ENCODE measurements at regions not wholly inside any gene's neighbourhood (a gene's known extent, or its start where the extent isn't known, plus 50 kb on each side); places are given as distances from the start of the nearest gene placed in this dataset.

DNA sequence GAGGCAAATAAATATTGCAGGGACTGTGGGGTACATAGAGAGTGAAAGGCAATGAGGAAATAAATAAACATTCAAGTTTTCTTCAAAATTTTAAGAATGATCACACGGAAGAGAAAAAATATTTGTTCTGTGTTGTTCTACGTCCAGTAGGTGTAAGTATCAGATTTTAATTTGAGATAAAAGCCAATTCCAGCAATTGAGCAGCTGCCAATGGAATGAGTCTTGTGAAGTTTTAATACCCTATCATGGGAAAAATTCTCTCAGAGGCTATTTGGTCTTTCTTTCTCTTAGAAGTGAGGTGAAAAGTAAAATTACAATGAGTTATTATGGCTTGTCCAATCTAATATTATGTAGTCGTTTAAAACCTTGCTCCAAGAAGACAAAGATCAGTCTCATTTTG lies 195.7 kb upstream of the CITED2 start:
- no peaks in the 10 kb centered on the region for H3K4me1 ChIP-seq
- no peak overlapping the region for H3K4me3 ChIP-seq
- H3K27ac ChIP-seq: no peak overlapping the region
- no peak for TF ChIP-seq POLR2A (IDR thresholded peaks at IDR 0.05)
- TF ChIP-seq, protein P1, sequence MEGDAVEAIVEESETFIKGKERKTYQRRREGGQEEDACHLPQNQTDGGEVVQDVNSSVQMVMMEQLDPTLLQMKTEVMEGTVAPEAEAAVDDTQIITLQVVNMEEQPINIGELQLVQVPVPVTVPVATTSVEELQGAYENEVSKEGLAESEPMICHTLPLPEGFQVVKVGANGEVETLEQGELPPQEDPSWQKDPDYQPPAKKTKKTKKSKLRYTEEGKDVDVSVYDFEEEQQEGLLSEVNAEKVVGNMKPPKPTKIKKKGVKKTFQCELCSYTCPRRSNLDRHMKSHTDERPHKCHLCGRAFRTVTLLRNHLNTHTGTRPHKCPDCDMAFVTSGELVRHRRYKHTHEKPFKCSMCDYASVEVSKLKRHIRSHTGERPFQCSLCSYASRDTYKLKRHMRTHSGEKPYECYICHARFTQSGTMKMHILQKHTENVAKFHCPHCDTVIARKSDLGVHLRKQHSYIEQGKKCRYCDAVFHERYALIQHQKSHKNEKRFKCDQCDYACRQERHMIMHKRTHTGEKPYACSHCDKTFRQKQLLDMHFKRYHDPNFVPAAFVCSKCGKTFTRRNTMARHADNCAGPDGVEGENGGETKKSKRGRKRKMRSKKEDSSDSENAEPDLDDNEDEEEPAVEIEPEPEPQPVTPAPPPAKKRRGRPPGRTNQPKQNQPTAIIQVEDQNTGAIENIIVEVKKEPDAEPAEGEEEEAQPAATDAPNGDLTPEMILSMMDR (IDR thresholded peaks at IDR 0.05): no peak
- no peaks in the 10 kb centered on the region for H3K9me3 ChIP-seq
- H3K36me3 ChIP-seq: no peaks in the 10 kb centered on the region
- no peak for DNase-seq
- H3K27me3 ChIP-seq: no peaks in the 10 kb centered on the region

- no peak for DNase-seq
- TF ChIP-seq POLR2A (IDR thresholded peaks at IDR 0.05): no peak
- TF ChIP-seq, protein P1 (IDR thresholded peaks at IDR 0.05): no peak
- Histone ChIP-seq H3K27ac (no peak overlapping the region), H3K4me1 (no peaks in the 10 kb centered on the region), H3K27me3 (no peaks in the 10 kb centered on the region), H3K36me3 (no peaks in the 10 kb centered on the region), H3K9me3 (no peaks in the 10 kb centered on the region), H3K4me3 (no peak overlapping the region)
These were observed 195.1 kb upstream of the CITED2 start for GRCh38 chr6:139569566-139569965.

GRCh38 chr6:139568956-139569538 lies 194.6 kb upstream of the CITED2 start:
- Histone ChIP-seq H3K27me3 (no peaks in the 10 kb centered on the region), H3K36me3 (no peaks in the 10 kb centered on the region), H3K4me1 (no peaks in the 10 kb centered on the region), H3K27ac (no peak overlapping the region), H3K4me3 (no peak overlapping the region), H3K9me3 (no peaks in the 10 kb centered on the region)
- TF ChIP-seq POLR2A (IDR thresholded peaks at IDR 0.05): no peak
- TF ChIP-seq, protein P1 (IDR thresholded peaks at IDR 0.05): no peak
- no peak for DNase-seq

DNA sequence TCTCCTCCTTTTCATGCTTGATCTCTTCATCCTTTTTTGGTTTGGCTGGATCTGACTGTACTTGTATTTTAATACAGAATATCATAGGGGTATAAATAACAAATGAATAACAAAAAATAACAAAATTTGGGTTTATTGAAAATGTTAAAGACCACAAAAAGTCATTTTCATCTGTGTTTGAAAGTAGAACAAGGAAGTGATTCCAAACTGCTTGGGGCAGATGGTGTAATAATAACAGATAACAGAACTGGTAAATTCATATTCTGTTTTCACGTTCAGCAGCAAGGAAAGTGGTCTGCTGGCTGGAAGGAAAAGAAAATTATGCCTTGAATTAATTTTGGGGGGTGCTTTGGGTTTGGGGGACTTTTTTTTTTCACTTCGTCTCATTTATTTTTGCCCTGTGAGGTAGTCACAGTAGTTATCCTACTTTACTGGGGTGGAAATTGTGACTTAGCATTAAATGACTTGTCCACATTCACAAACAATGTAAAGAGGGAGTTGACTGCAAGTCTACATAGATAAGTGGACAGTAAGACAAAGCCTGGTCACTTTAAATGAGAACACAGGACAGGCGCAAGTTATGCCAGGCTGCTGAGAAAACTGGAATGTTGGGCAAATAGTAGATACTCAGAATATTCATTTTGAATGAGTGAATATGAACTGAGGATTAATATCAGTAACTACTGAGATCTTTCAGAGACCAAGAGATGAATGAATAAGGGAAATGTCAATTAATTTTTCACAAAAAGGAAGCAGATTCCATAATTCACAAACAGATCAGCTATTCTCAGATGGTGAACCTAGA lies 193.9 kb upstream of the CITED2 start:
- Histone ChIP-seq H3K4me1 (no peaks in the 10 kb centered on the region), H3K27ac (no peak overlapping the region), H3K36me3 (no peaks in the 10 kb centered on the region), H3K9me3 (no peaks in the 10 kb centered on the region), H3K27me3 (no peaks in the 10 kb centered on the region), H3K4me3 (no peak overlapping the region)
- TF ChIP-seq, protein P1 (IDR thresholded peaks at IDR 0.05): no peak
- no peak for TF ChIP-seq POLR2A (IDR thresholded peaks at IDR 0.05)
- no peak for DNase-seq

- H3K9me3 ChIP-seq: no peaks in the 10 kb centered on the region
- H3K4me1 ChIP-seq: no peaks in the 10 kb centered on the region
- H3K4me3 ChIP-seq: no peak overlapping the region
- H3K27me3 ChIP-seq: no peaks in the 10 kb centered on the region
- H3K36me3 ChIP-seq: no peaks in the 10 kb centered on the region
- TF ChIP-seq, protein P1 (IDR thresholded peaks at IDR 0.05): no peak
- TF ChIP-seq POLR2A (IDR thresholded peaks at IDR 0.05): no peak
- no peak for DNase-seq
- no peak overlapping the region for H3K27ac ChIP-seq
These were observed 192.6 kb upstream of the CITED2 start for GRCh38 chr6:139567095-139567494.

Data from Peyer's patch (tissue), 4 donors.